ENCODE measurements at regions not wholly inside any gene's neighbourhood (a gene's known extent, or its start where the extent isn't known, plus 50 kb on each side); places are given as distances from the start of the nearest gene placed in this dataset.
"Not testable (repeated sequence)": the region's sequence is repeated elsewhere in the genome, so short reads cannot be mapped to it uniquely, and the experiment has no call there.

GRCh38 chr4:15162046-15162445, 159.8 kb downstream of the CPEB2 start:
- H3K27ac ChIP-seq = no peak overlapping the region

DNA sequence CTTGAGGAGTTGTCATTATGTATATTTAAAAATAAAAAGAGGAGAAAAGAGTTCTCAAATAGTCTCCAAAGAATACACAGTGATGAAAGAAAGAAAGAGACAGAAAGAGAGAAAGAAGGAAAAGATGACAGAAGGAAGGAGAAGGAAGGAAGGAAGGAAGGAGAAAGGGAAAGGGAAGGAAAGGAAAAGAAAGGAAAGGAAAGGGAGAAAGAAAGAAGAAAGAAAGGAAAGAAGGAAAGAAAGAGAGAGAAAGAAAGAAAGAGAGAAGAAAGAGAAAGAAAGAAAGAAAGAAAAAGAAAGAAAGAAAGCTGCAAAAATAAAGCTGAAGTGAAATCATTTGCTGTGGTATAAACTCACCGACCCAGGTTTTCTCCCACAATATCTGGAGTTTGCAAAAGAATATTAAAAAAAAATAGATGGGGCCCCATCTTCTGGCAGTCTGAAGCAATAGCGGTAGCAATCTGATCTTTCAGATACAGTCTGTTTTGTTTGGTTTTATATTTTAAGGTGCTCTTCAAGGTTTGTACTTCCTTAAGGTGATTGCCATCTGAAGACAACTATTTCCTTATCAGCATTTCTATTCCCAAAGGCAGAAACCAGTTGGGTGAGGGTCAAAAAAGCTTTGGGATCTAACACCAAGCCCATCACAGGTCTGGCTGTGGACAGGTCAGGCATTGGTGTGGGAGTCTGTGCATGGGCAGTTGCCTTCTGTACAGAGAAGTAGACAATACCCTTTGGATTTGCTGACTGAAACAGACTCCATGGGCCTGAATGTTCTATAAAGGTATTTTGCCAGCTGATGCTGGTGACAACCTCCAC, 160.4 kb downstream of the CPEB2 start:
- Histone ChIP-seq H3K4me3 (no peak overlapping the region), H3K27ac (no peak overlapping the region)

More at GRCh38 chr4:15162046-15162445, 159.8 kb downstream of the CPEB2 start:
- H3K4me3 ChIP-seq = no peak overlapping the region

GRCh38 chr4:15163284-15163645, 161.0 kb downstream of the CPEB2 start:
- no peak overlapping the region for H3K27ac ChIP-seq
- no peak overlapping the region for H3K4me3 ChIP-seq

GRCh38 chr4:15164571-15164970, 162.3 kb downstream of the CPEB2 start:
- H3K4me3 ChIP-seq = no peak overlapping the region
- H3K27ac ChIP-seq = no peak overlapping the region

DNA sequence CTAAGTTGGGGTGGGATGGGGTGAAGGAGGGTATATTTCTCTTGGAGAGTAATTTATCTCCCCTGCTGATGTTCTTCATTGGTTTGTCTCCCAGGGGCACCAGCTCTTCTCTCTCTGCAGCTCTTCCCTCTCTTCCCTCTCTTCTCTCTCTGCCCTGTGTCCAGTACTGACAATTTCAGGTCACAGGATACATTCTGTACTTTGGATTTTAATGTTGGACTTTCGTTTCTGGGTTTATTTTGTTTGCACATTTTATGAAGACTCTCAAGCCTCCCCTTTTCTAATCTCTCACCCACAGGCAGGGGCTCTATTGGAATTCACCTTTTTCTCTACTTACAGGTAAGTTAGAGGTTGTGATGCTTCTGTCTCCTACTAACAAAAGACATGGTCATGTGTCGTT, 165.5 kb downstream of the CPEB2 start:
- Histone ChIP-seq H3K27ac (no peak overlapping the region), H3K4me3 (no peak overlapping the region)

- no peak overlapping the region for H3K27ac ChIP-seq
- H3K4me3 ChIP-seq = no peak overlapping the region
These were observed 166.5 kb downstream of the CPEB2 start for GRCh38 chr4:15168759-15169158.

DNA sequence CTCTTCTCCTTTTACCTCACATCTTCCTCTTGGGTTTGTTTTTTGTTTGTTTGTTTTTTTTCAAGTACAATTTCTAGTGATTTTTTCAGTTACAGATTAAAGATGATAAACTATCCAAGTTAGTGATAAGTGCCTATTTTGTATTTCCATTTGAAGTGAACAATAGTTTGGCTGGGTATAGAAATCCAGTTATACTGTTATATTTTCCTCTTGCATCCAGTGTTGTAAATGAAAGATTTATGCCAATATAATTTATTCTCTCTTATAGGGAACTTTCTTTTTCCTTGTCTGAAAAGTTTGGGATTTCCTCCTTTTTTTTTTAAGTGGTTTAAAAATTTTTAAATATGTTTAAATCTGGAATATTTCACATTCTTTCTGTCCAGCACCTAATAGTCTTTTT, 169.4 kb downstream of the CPEB2 start:
- H3K4me3 ChIP-seq = no peak overlapping the region
- no peak overlapping the region for H3K27ac ChIP-seq

GRCh38 chr4:15173251-15173650, 171.0 kb downstream of the CPEB2 start:
- Histone ChIP-seq H3K4me3 (no peak overlapping the region), H3K27ac (no peak overlapping the region)

GRCh38 chr4:15174168-15174567, 171.9 kb downstream of the CPEB2 start:
- not testable (repeated sequence) for H3K27ac ChIP-seq
- H3K4me3 ChIP-seq = peak overlapping the region in 1 of 7 experiments; percentile 7

DNA sequence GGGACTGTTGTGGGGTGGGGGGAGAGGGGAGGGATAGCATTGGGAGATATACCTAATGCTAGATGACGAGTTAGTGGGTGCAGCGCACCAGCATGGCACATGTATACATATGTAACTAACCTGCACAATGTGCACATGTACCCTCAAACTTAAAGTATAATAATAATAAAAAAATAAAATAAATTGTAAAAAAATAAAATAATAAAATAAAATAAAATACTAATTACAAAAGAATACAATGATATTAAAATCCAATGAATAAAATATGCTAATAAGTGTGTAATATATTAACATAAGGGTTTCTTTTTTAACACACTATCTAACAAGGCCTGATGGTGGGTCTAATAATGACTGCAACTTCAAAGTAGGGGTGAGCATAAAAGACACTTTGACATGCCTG, 177.6 kb downstream of the CPEB2 start:
- not testable (repeated sequence) for H3K27ac ChIP-seq, H3K4me3 ChIP-seq

DNA sequence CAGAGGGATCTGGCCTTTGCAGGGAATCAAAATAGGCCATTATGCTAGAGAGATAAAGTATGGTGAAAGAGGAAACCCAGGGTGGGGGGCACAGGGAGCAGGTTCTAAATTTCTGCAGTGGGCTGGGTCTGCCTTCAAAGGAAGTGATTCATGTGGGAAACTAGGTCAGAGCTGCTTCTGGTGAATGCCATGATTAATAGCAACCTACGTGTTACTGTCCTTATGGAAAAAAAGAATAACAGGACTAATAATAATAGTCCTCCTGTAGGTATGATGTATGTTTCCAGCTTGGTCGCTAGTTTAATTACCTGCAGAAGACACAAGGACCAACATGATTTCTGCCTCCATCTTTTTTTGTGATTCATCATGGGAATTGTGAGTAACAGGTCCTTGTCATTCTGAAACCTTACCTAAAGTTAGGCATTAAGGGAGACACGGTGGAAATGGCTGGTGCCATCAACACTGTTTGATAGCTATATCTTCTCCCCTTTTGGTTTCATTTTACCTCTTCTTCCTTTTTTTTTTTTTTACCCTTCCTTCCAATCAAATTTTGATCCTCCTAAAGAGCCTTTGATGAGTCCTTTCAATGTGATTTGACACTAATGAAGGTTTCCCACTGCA, 180.4 kb downstream of the CPEB2 start:
- no peak overlapping the region for H3K4me3 ChIP-seq
- H3K27ac ChIP-seq = no peak overlapping the region

DNA sequence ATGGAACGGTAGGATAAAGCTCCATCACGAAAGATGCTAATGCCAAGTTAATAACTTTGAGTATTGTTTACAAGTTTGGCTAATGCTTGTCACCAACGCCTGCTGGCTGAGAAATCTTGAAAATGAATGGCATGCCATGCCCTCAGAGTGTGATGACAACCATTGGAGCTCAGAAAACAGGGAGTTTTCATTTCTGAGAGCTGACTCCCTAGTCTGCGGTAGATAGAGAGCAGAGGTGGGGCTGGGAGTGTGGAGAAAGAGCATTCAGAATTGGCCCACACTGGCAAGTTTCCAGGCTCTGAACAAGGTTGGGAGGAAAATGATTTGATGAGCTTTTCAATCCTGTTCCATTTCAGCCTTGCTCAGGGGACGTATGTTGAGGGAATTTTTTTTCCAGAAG, 183.9 kb downstream of the CPEB2 start:
- Histone ChIP-seq H3K27ac (no peak overlapping the region), H3K4me3 (no peak overlapping the region)

DNA sequence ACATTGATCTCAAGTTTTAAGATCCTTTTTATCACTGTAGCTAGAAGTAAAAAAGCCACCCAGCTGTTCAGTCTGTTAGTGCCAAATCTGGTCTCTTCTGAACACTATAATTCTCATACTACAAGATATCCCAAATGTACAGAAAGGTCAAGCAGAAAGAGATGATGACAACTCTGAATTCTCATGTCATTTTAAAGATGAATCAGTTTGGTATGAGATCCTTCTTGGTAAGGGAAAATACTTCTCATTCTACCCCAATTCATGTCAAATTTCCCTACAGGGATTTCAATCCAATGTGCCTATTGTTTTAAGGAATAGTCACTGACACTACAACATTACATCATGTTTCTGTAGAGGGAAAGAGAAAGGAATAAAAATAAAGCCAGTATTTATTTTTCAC, 184.5 kb downstream of the CPEB2 start:
- Histone ChIP-seq H3K4me3 (no peak overlapping the region), H3K27ac (no peak overlapping the region)

DNA sequence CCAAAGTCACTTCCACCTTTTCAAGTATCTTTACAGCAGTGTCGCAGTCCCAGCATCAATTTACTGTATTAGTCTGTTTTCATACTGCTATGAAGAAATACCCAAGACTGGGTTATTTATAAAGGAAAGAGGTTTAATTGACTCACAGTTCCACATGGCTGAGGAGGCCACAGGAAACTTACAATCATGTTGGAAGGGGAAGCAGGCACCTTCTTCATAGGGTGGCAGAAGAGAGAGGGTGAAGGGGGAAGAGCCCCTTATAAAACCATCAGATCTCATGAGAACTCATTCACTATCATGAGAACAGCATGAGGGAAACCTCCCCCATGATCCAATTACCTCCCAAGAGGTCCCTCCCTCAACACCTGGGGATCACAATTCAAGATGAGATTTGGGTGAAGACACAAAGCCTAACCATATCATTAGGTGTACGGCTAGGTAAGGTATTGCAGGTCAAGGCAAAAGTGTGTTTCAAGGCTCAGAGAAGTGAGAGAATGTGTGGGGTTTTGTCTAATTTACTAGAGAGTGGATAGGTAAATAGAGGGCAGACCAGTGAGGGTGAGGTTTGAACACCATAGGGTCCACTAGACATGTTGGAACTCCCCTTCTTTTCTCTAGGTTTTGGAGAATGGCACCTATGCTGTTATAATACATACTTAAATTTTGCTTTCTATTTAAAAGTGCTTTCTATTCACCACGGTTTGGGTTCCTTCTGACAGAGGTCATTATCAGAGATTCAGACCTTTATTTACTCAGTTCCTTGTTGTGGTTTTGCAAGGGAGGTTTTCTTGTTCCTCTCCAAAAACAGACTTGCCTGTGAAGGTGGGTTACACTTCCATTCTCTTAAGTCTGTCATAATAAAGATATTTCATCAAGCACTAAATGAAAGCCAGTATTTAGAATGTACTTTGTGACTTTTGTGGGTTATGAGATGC, 186.6 kb downstream of the CPEB2 start:
- H3K27ac ChIP-seq = no peak overlapping the region
- no peak overlapping the region for H3K4me3 ChIP-seq

DNA sequence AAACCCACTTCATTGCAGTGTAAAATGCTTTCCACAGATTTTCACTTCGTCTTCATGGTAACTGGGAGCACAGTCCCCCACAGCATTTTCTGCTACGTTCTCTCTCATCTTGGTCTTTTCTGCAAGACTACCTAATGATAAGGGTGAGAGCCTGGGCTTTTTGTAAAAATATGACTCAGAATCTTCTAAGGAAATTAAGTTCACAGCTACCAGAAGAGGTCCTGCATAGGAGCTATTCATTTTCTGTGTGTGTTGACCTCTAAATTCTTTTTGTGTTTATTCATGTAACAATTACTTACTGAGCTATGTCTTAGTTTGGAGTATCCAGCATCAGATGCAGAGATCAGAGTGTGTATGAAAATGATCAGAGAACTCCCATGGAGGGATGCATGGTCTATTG, 192.2 kb downstream of the CPEB2 start:
- no peak overlapping the region for H3K4me3 ChIP-seq

DNA sequence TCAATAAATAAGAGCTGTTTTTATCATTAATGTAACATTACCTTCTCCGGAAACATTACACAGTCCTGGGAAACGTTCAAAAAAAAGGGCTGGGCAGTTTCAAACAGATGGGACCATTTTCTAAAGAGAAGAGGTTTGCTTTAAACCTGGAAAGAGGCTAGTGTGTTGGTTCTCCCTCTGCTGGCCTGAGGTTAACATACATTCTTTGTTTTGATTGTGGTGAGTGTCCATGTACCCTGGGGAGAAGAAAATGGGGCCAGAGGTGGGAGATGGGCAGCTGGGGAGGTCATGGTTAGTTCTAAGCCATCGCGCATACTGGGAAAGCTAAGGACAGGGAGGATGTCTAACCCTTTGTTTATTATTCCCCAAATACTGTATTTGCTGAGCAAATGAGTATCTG, 194.7 kb downstream of the CPEB2 start:
- no peak overlapping the region for H3K27ac ChIP-seq
- H3K4me3 ChIP-seq = no peak overlapping the region

More for the DNA sequence above, 192.2 kb downstream of the CPEB2 start:
- H3K27ac ChIP-seq = no peak overlapping the region

- H3K27ac ChIP-seq = no peak overlapping the region
These were observed 195.9 kb downstream of the CPEB2 start for GRCh38 chr4:15198070-15198727.

GRCh38 chr4:15201782-15202181, 199.5 kb downstream of the CPEB2 start:
- Histone ChIP-seq H3K27ac (no peak overlapping the region), H3K4me3 (no peak overlapping the region)

More at GRCh38 chr4:15198070-15198727, 195.9 kb downstream of the CPEB2 start:
- H3K4me3 ChIP-seq = no peak overlapping the region

DNA sequence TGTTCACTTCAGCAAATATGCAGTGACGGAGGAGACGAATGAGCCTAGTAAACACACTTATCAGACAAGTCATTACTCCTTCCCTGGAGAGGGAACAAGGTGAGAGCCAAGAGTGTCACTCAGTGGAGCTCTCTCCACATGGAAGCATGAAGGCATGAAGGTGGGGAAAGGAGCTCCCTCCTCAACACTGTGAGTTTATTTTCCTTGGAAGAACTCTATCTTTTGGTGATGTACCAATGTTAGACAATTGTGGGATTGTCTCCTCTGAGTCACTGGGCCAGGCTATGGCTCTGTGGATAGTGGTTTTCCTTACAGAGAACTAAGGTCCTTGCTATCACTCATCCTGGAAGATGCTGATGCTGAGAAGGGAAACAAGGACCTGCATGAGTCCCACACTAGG, 200.2 kb downstream of the CPEB2 start:
- H3K4me3 ChIP-seq = no peak overlapping the region
- H3K27ac ChIP-seq = no peak overlapping the region

DNA sequence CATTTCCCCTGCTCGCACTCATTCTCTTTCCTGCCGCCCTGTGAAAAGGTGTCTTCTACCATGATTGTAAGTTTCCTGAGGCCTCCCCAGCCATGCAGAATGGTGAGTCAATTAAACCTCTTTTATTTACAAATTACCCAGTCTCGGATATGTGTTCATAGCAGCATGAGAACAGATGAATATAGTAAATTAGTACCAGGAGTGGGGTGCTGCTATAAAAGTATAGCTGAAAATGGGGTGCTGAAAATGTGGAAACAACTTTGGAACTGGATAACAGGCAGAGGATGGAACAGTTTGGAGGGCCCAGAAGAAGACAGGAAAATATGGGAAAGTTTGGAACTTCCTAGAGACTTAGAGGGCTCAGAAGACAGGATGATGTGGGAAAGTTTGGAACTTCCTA, 204.2 kb downstream of the CPEB2 start:
- not testable (repeated sequence) for H3K27ac ChIP-seq, H3K4me3 ChIP-seq

Data from skin epidermis (tissue), 12 donors.